GM18873 (cell line): ENCODE measurements at regions not wholly inside any gene's neighbourhood (a gene's known extent, or its start where the extent isn't known, plus 50 kb on each side); places are given as distances from the start of the nearest gene placed in this dataset.
A peak's percentile ranks its signal among the peaks of the same experiment; 100 is the strongest.
"Not testable (repeated sequence)": the region's sequence is repeated elsewhere in the genome, so short reads cannot be mapped to it uniquely, and the experiment has no call there.

Experiments used
- ATAC-seq: cut with Tn5 transposase; IDR thresholded peaks from one replicate; pipeline ENCODE4 v1.9.1; 2021; ENCODE audit warnings: mild to moderate bottlenecking, moderate library complexity, moderate number of reproducible peaks; ENCODE audit not compliant: unreplicated experiment, low FRiP score

GRCh38 chr4:123597586-123597985 lies 201.0 kb downstream of the SPRY1 start:
- no peak for ATAC-seq

GRCh38 chr4:123598331-123598730 lies 201.7 kb downstream of the SPRY1 start:
- ATAC-seq: no peak

GRCh38 chr4:123599061-123599919 lies 202.7 kb downstream of the SPRY1 start:
- ATAC-seq: peak; percentile 3

- peak; percentile 100 for ATAC-seq
These were observed 203.6 kb downstream of the SPRY1 start for GRCh38 chr4:123599920-123600810.

- no peak for ATAC-seq
These were observed 204.7 kb downstream of the SPRY1 start for GRCh38 chr4:123600987-123601904.

GRCh38 chr4:123602007-123602406 lies 205.4 kb downstream of the SPRY1 start:
- ATAC-seq: no peak

GRCh38 chr4:123603165-123603564 lies 206.6 kb downstream of the SPRY1 start:
- ATAC-seq: no peak

- not testable (repeated sequence) for ATAC-seq
These were observed 209.2 kb downstream of the SPRY1 start for GRCh38 chr4:123605797-123606196.

GRCh38 chr4:123606336-123606735 lies 209.7 kb downstream of the SPRY1 start:
- ATAC-seq: no peak

GRCh38 chr4:123606946-123607542 lies 210.4 kb downstream of the SPRY1 start:
- ATAC-seq: peak; percentile 82

GRCh38 chr4:123609829-123610228 lies 213.2 kb downstream of the SPRY1 start:
- no peak for ATAC-seq

- no peak for ATAC-seq
These were observed 217.2 kb downstream of the SPRY1 start for GRCh38 chr4:123613586-123614344.

- ATAC-seq: no peak
These were observed 219.3 kb downstream of the SPRY1 start for GRCh38 chr4:123615901-123616300.

GRCh38 chr4:123616951-123617461 lies 220.4 kb downstream of the SPRY1 start:
- ATAC-seq: no peak

GRCh38 chr4:123617791-123618190 lies 221.2 kb downstream of the SPRY1 start:
- ATAC-seq: no peak

GRCh38 chr4:123618606-123619005 lies 222.0 kb downstream of the SPRY1 start:
- ATAC-seq: no peak

GRCh38 chr4:123619326-123619725 lies 222.7 kb downstream of the SPRY1 start:
- no peak for ATAC-seq

- ATAC-seq: no peak
These were observed 223.3 kb downstream of the SPRY1 start for GRCh38 chr4:123619895-123620294.
